ENCODE measurements at regions not wholly inside any gene's neighbourhood (a gene's known extent, or its start where the extent isn't known, plus 50 kb on each side); places are given as distances from the start of the nearest gene placed in this dataset.

DNA sequence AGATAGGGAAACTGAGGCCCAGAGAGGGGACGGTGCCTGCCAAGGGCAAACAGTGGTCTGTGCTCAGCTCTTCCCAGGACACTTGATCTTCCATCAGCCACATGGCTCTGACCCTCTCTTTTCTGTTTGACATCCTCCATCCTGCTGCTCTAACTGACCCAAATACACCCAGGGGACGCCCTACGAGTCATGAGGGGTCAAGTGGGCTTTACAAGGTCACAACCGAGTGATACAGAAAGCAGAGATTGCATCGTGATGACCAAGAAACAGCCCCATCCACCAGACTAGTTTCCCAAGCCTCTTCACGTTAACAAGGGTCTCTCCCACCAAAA lies 131.2 kb upstream of the UNC5B start:
- Histone ChIP-seq H3K4me2 (ENCODE audit: unreplicated experiment) (no peak overlapping the region), H4K20me1 (ENCODE audit: insufficient read depth) (no peaks in the 10 kb centered on the region), H3F3A (ENCODE audit: insufficient read depth) (no peaks in the 10 kb centered on the region), H3K79me2 (ENCODE audit: insufficient read depth) (no peaks in the 10 kb centered on the region), H3K36me3 (ENCODE audit: low read depth) (no peaks in the 10 kb centered on the region), H3K9me2 (ENCODE audit: insufficient read depth) (no peaks in the 10 kb centered on the region), H3K4me3 (no peak overlapping the region), H2AFZ (no peak overlapping the region), H3K27ac (no peak overlapping the region), H3K4me1 (ENCODE audit: insufficient read depth) (no peaks in the 10 kb centered on the region), H3K9ac (no peak overlapping the region), H3K9me3 (ENCODE audit: low read depth) (no peaks in the 10 kb centered on the region), H3K27me3 (replicated peaks; ENCODE audit: insufficient read depth) (peaks cover 15% of the 10 kb centered on the region)
- TF ChIP-seq EZH2phosphoT487 (IDR thresholded peaks at IDR 0.05; ENCODE audit: insufficient read depth, low read depth), result no peak
- TF ChIP-seq EZH2 (IDR thresholded peaks at IDR 0.05; ENCODE audit: insufficient read depth, poor library complexity, severe bottlenecking), result no peak
- 38 to 41% methylated on average over 6 of the region's 6 CpGs for WGBS, 2 experiments (ENCODE audit: low coverage in 1 of 2, low lambda C conversion rate in 2 of 2, missing lambda C conversion rate in 2 of 2)
- DNase-seq, result no peak
- in situ Hi-C loops (cut with MboI), result no loop called here

GRCh38 chr10:71081912-71082311 lies 130.5 kb upstream of the UNC5B start:
- Histone ChIP-seq H3K9me3 (ENCODE audit: low read depth) (no peaks in the 10 kb centered on the region), H2AFZ (no peak overlapping the region), H3K4me3 (no peak overlapping the region), H3K36me3 (ENCODE audit: low read depth) (no peaks in the 10 kb centered on the region), H3K4me2 (ENCODE audit: unreplicated experiment) (no peak overlapping the region), H3F3A (ENCODE audit: insufficient read depth) (no peaks in the 10 kb centered on the region), H3K9ac (no peak overlapping the region), H3K27ac (no peak overlapping the region), H3K9me2 (ENCODE audit: insufficient read depth) (no peaks in the 10 kb centered on the region), H4K20me1 (ENCODE audit: insufficient read depth) (no peaks in the 10 kb centered on the region), H3K79me2 (ENCODE audit: insufficient read depth) (no peaks in the 10 kb centered on the region), H3K4me1 (ENCODE audit: insufficient read depth) (no peaks in the 10 kb centered on the region), H3K27me3 (replicated peaks; ENCODE audit: insufficient read depth) (peaks cover 14% of the 10 kb centered on the region; the same call in 1 of the 2 replicates)
- DNase-seq, result no peak
- in situ Hi-C loops (cut with MboI), result no loop called here
- WGBS, 2 experiments (ENCODE audit: low coverage in 1 of 2, low lambda C conversion rate in 2 of 2, missing lambda C conversion rate in 2 of 2), result 47 to 60% methylated on average over 2 of the region's 2 CpGs
- TF ChIP-seq EZH2phosphoT487 (IDR thresholded peaks at IDR 0.05; ENCODE audit: insufficient read depth, low read depth), result no peak
- no peak for TF ChIP-seq EZH2 (IDR thresholded peaks at IDR 0.05; ENCODE audit: insufficient read depth, poor library complexity, severe bottlenecking)

- 56 to 58% methylated on average over 10 of the region's 10 CpGs for WGBS, 2 experiments (ENCODE audit: low coverage in 1 of 2, low lambda C conversion rate in 2 of 2, missing lambda C conversion rate in 2 of 2)
- Histone ChIP-seq H3K9me2 (ENCODE audit: insufficient read depth) (no peaks in the 10 kb centered on the region), H3K4me1 (ENCODE audit: insufficient read depth) (no peaks in the 10 kb centered on the region), H3K27me3 (replicated peaks; ENCODE audit: insufficient read depth) (peaks cover 17% of the 10 kb centered on the region; the same call in 1 of the 2 replicates), H3K36me3 (ENCODE audit: low read depth) (no peaks in the 10 kb centered on the region), H3K27ac (no peak overlapping the region), H3K79me2 (ENCODE audit: insufficient read depth) (no peaks in the 10 kb centered on the region), H3K9ac (no peak overlapping the region), H4K20me1 (ENCODE audit: insufficient read depth) (no peaks in the 10 kb centered on the region), H3F3A (ENCODE audit: insufficient read depth) (no peaks in the 10 kb centered on the region), H2AFZ (no peak overlapping the region), H3K9me3 (ENCODE audit: low read depth) (no peaks in the 10 kb centered on the region), H3K4me3 (no peak overlapping the region), H3K4me2 (ENCODE audit: unreplicated experiment) (no peak overlapping the region)
- in situ Hi-C loops (cut with MboI), result no loop called here
- DNase-seq, result no peak
- TF ChIP-seq EZH2 (IDR thresholded peaks at IDR 0.05; ENCODE audit: insufficient read depth, poor library complexity, severe bottlenecking) (no peak), EZH2phosphoT487 (IDR thresholded peaks at IDR 0.05; ENCODE audit: insufficient read depth, low read depth) (no peak)
Measured at GRCh38 chr10:71082960-71083715, 129.2 kb upstream of the UNC5B start.

DNA sequence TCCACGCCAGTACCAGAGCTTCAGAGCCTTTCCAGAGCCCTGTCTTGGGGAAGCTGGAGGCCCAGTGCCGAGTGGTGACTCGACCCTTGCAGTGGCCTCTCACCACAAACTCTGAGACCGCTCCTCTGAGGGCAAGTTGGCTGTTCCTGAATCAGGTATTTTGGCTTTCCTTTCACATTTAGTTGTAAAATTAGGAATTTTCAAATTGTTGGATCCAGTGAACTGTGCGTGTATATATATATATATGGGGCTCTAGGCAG lies 128.7 kb upstream of the UNC5B start:
- WGBS, 2 experiments (ENCODE audit: low coverage in 1 of 2, low lambda C conversion rate in 2 of 2, missing lambda C conversion rate in 2 of 2), result 52 to 55% methylated on average over 5 of the region's 5 CpGs
- Histone ChIP-seq H3K4me2 (ENCODE audit: unreplicated experiment) (no peak overlapping the region), H3K4me3 (no peak overlapping the region), H3K36me3 (ENCODE audit: low read depth) (no peaks in the 10 kb centered on the region), H3K79me2 (ENCODE audit: insufficient read depth) (no peaks in the 10 kb centered on the region), H3K9me3 (ENCODE audit: low read depth) (no peaks in the 10 kb centered on the region), H3K9ac (no peak overlapping the region), H3K27me3 (replicated peaks; ENCODE audit: insufficient read depth) (peaks cover 17% of the 10 kb centered on the region; the same call in 1 of the 2 replicates), H3K4me1 (ENCODE audit: insufficient read depth) (no peaks in the 10 kb centered on the region), H3F3A (ENCODE audit: insufficient read depth) (no peaks in the 10 kb centered on the region), H4K20me1 (ENCODE audit: insufficient read depth) (no peaks in the 10 kb centered on the region), H3K9me2 (ENCODE audit: insufficient read depth) (no peaks in the 10 kb centered on the region), H2AFZ (no peak overlapping the region), H3K27ac (no peak overlapping the region)
- TF ChIP-seq EZH2 (IDR thresholded peaks at IDR 0.05; ENCODE audit: insufficient read depth, poor library complexity, severe bottlenecking) (no peak), EZH2phosphoT487 (IDR thresholded peaks at IDR 0.05; ENCODE audit: insufficient read depth, low read depth) (no peak)
- in situ Hi-C loops (cut with MboI), result no loop called here
- DNase-seq, result no peak
